ENCODE measurements at regions not wholly inside any gene's neighbourhood (a gene's known extent, or its start where the extent isn't known, plus 50 kb on each side); places are given as distances from the start of the nearest gene placed in this dataset.

DNA sequence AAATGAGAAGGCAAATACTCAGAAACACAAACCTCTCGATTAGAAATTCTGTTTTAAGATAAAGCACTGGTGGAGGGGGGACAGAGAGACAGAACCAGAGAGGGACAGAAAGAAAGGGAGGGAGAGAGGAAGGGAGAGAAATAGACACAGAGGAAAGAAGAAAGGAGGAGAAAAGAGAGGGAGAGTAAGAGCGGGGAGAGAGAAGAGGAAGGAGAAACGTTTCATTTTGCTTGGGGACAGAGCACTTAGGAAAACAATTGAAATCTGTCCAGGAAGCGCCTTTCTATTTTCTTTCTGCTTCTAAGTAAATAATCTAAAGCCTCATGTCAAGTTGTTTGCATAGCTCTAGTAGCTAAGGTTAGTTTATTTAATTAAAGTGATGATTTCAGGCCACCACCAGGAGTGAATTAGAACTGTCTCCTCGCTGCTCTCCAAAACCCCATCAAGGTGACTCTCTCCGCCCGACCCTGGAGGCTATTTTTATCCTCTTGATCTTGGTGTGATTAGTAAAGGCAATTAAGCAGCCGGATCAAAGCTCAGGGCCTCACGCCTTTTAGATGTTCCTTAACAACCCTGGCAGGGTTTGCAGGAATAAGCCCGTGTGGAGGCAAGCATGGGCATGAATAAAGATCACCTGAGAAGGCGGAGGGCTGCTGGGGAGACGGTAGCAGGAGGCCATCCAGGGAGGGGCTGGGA is 73.4 kb upstream of the INSIG1 start:
- Histone ChIP-seq H3K4me1 (no peaks in the 10 kb centered on the region), H3K9me3 (no peaks in the 10 kb centered on the region), H3K27me3 (ENCODE audit: low read depth) (peaks cover 5% of the 10 kb centered on the region), H3K36me3 (no peaks in the 10 kb centered on the region), H3K4me3 (no peak overlapping the region), H3K27ac (no peak overlapping the region)
- DNase-seq (no peak), ATAC-seq (no peak)
- TF ChIP-seq, protein P1, sequence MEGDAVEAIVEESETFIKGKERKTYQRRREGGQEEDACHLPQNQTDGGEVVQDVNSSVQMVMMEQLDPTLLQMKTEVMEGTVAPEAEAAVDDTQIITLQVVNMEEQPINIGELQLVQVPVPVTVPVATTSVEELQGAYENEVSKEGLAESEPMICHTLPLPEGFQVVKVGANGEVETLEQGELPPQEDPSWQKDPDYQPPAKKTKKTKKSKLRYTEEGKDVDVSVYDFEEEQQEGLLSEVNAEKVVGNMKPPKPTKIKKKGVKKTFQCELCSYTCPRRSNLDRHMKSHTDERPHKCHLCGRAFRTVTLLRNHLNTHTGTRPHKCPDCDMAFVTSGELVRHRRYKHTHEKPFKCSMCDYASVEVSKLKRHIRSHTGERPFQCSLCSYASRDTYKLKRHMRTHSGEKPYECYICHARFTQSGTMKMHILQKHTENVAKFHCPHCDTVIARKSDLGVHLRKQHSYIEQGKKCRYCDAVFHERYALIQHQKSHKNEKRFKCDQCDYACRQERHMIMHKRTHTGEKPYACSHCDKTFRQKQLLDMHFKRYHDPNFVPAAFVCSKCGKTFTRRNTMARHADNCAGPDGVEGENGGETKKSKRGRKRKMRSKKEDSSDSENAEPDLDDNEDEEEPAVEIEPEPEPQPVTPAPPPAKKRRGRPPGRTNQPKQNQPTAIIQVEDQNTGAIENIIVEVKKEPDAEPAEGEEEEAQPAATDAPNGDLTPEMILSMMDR (IDR thresholded peaks at IDR 0.05): no peak
- intact Hi-C loops (cut with DNase I): no loop called here

DNA sequence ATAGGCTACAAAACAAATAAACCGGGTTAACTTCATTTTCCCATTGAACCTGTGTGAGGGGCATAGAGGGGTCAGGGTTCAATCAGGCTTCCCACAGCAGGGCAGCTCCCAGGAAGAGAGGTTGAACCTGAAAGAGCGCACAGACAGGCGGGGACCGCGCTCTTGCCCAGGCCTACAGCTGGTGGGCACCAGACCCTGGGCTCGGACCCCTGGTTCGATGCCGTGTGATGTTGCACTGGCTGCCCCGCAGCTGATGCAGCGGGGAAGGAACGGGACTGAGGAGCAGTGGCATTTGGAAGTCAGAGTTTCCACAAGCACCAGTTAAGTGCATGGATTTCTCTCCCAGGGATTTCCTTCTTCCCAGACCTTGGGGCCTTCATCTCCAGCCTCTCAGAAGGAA is 72.6 kb upstream of the INSIG1 start:
- no peak overlapping the region for H3K4me3 ChIP-seq
- H3K9me3 ChIP-seq: no peaks in the 10 kb centered on the region
- DNase-seq (no peak), ATAC-seq (no peak)
- intact Hi-C loops (cut with DNase I): no loop called here
- peaks cover 5% of the 10 kb centered on the region for H3K27me3 ChIP-seq (ENCODE audit: low read depth)
- H3K36me3 ChIP-seq: no peaks in the 10 kb centered on the region
- H3K27ac ChIP-seq: no peak overlapping the region
- no peaks in the 10 kb centered on the region for H3K4me1 ChIP-seq
- TF ChIP-seq, protein P1 (IDR thresholded peaks at IDR 0.05): no peak

DNA sequence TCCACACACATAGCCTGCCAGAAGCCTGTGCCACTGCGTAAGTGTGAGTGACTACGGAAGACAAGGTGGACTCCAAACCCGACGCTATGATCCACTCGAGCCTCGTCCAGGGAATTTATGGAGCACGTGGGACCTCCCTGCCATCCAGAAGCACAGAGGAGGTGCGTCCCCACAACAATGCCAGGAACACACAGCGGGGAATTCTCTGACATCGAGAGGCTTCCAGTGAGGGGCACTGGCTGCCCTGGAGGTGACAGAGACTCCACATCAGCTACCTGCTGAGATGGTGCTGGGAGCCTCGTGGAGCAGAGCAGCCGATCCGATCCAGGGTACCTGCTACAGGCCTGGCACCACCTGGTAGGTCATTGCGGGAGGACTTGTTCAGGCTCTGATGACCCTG is 72.2 kb upstream of the INSIG1 start:
- no peak overlapping the region for H3K4me3 ChIP-seq
- ATAC-seq: no peak
- no peak overlapping the region for H3K27ac ChIP-seq
- H3K36me3 ChIP-seq: no peaks in the 10 kb centered on the region
- intact Hi-C loops (cut with DNase I): no loop called here
- no peaks in the 10 kb centered on the region for H3K9me3 ChIP-seq
- peaks cover 5% of the 10 kb centered on the region for H3K27me3 ChIP-seq (ENCODE audit: low read depth)
- TF ChIP-seq, protein P1 (IDR thresholded peaks at IDR 0.05): no peak
- no peaks in the 10 kb centered on the region for H3K4me1 ChIP-seq
- DNase-seq: no peak

DNA sequence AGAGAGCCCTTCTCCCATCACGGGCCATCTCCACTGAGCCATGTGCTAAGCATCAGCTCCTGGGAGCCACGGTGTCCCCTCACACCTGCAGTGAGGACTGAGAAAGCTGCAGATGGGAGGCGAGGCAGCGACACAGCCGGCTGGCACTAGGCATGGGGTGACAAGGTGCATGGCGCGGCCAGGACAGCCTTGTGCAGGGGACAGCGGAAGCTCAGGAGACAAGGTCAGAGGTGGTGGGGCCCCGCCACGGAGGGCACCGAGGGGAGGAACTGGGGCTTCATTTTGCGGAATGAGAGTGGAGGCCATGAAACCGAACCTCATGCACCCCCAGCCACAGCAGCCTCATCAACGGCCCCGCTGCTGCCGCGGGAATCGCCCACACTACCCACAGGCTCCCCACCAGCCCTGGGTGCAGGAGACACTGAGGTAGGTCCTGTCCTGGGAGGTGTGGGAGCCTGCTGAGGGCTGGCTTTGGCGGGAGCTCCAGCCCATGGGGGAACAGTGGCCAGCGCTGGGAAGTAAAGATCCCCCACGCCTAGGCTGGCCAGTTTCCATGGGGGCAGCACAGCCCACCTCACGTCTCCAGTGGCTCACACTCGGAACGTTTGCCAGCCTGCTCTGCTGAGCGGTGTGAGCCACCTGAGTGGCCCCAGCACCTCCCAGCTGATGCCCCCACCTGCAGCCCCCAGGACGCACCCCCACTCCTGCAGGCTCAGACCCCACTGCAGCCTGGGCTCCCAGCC is 71.2 kb upstream of the INSIG1 start:
- ATAC-seq (no peak), DNase-seq (no peak)
- Histone ChIP-seq H3K9me3 (no peaks in the 10 kb centered on the region), H3K36me3 (no peaks in the 10 kb centered on the region), H3K4me3 (no peak overlapping the region), H3K27me3 (ENCODE audit: low read depth) (peaks cover 5% of the 10 kb centered on the region), H3K27ac (no peak overlapping the region), H3K4me1 (no peaks in the 10 kb centered on the region)
- intact Hi-C loops (cut with DNase I): no loop called here
- TF ChIP-seq, protein P1 (IDR thresholded peaks at IDR 0.05): no peak

DNA sequence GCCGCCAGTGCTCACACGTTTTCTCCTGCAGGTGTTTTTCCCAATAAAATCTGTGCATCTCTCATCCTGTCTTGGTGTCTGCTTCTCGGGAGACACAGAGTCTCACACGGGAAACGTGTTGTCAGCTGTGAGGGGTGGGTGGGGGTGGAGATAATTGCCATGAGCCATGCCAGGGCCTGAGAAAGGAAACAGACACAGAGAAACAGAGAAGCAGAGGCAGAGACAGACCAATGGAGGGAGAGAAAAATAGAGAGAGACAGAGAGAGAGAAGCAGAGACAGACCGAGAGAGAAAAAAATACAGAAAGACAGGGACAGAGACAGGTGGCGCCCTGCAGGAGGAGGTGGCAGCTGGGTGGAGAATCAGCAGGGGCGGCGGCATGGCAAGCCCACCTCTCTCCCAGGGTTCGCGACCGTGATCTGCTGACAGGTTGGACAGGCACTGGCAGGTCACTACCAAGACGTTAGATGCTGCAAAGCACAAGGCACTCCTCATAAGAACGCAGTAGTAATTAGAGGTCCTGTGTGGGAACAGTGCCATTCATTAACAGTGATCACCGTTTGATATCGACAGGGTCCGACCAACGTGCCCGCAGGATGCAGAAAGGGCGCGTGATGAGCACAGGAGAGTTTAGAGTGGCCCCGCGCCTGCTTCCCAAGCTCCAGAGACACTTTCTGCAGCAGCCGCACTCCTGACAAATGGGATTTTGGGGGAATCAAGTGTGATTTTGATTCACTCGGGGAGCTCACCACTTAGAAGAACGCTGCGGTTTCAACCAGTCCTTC is 70.5 kb upstream of the INSIG1 start:
- ATAC-seq (no peak), DNase-seq (no peak)
- Histone ChIP-seq H3K4me3 (no peak overlapping the region), H3K27me3 (ENCODE audit: low read depth) (peaks cover 5% of the 10 kb centered on the region), H3K4me1 (no peaks in the 10 kb centered on the region), H3K36me3 (no peaks in the 10 kb centered on the region), H3K9me3 (no peaks in the 10 kb centered on the region), H3K27ac (no peak overlapping the region)
- TF ChIP-seq, protein P1 (IDR thresholded peaks at IDR 0.05): no peak
- intact Hi-C loops (cut with DNase I): no loop called here

All from lower lobe of right lung (tissue), 2 donors.